Sigmoid colon (tissue), 6 donors: ENCODE measurements at regions not wholly inside any gene's neighbourhood (a gene's known extent, or its start where the extent isn't known, plus 50 kb on each side); places are given as distances from the start of the nearest gene placed in this dataset.

ENCODE experiments used
- DNase-seq: peaks from one replicate; pipeline ENCODE4 v3.0.0-alpha.2; 2019
- H3K27ac ChIP-seq, 4 donors: fragments of 200-600 bp; sonication (generic); one replicate each; pipeline ENCODE4 v1.5.1; 2016 to 2019; ENCODE audit warnings: mild to moderate bottlenecking in 1 of 4
- H3K27me3 ChIP-seq, 3 donors: fragments of 200-600 bp; sonication (generic); one replicate each; pipeline ENCODE4 v1.5.1; 2019; ENCODE audit warnings: mild to moderate bottlenecking in 1 of 3
- H3K36me3 ChIP-seq, 4 donors: fragments of 200-600 bp; sonication (generic); one replicate each; pipeline ENCODE4 v1.5.1; 2016 to 2019
- H3K4me1 ChIP-seq, 4 donors: fragments of 200-600 bp; sonication (generic); one replicate each; pipeline ENCODE4 v1.5.1; 2017 to 2019
- H3K4me3 ChIP-seq, 4 donors: fragments of 200-600 bp; sonication (generic); one replicate each; pipeline ENCODE4 v1.5.1; 2017 to 2019; ENCODE audit warnings: mild to moderate bottlenecking in 2 of 4, moderate library complexity in 1 of 4
- H3K9me3 ChIP-seq, 4 donors: fragments of 200-600 bp in 3 of 4; sonication (generic) in 3 of 4; one replicate each; pipeline versions ENCODE4 v1.5.1 to v1.6.1; 2013 to 2019
- EP300 ChIP-seq, 4 donors: sonication (generic); formaldehyde crosslinking; IDR thresholded peaks; one replicate each; pipeline ENCODE4 v1.6.1; 2017; ENCODE audit warnings: antibody characterized with exemption in 4 of 4
- POLR2A ChIP-seq, 2 donors: fragments of 450-650 bp; IDR thresholded peaks; one replicate each; pipeline ENCODE4 v1.6.1; 2016; ENCODE audit warnings: antibody characterized with exemption in 2 of 2, mild to moderate bottlenecking in 2 of 2, moderate library complexity in 2 of 2
- POLR2AphosphoS5 ChIP-seq, 4 donors: sonication (generic); formaldehyde crosslinking; IDR thresholded peaks; one replicate each; pipeline ENCODE4 v1.6.1; 2017; ENCODE audit warnings: antibody characterized with exemption in 4 of 4
- WGBS, 2 donors: extraction: QIAGEN DNeasy Blood & Tissue Kit; methylation state at CpG; one replicate each; pipeline ENCODE4 v1.1.7; 2013; 5-methylcytosine and 5-hydroxymethylcytosine counted together
- intact Hi-C: fragments of 100-400 bp; cut with DNase I; formaldehyde crosslinking; loops from one replicate; pipeline ENCODE4 v1.15.1; 2023
- TF ChIP-seq, protein P1 (sequence below), 4 experiments: fragments of 450-650 bp in 3 of 4; fragments of 200-600 bp in 1 of 4; IDR thresholded peaks; one replicate each; pipeline ENCODE4 v1.5.1; 2016 to 2019; ENCODE audit warnings: antibody characterized with exemption in 4 of 4, mild to moderate bottlenecking in 3 of 4, moderate library complexity in 2 of 4
- donor health status: healthy with polysubstance abuse.
- donor health status: healthy.

GRCh38 chr5:60487885-60488442 is 212.0 kb downstream of the DEPDC1B start:
- Histone ChIP-seq H3K9me3 (no peaks in the 10 kb centered on the region), H3K4me1 (peaks cover 0 to 40% (median 15%) of the 10 kb centered on the region in 4 donors), H3K4me3 (peak overlapping the region; percentile 35 to 56 (median 46)), H3K27me3 (no peaks in the 10 kb centered on the region), H3K27ac (peak overlapping the region; percentile 73 to 84 (median 78)), H3K36me3 (no peaks in the 10 kb centered on the region)
- WGBS, 2 donors: 46 to 78% methylated on average over 16 of the region's 16 CpGs
- no peak for TF ChIP-seq EP300 (IDR thresholded peaks at IDR 0.05)
- no peak for TF ChIP-seq POLR2AphosphoS5 (IDR thresholded peaks at IDR 0.05)
- TF ChIP-seq POLR2A (IDR thresholded peaks at IDR 0.05): no peak
- TF ChIP-seq, protein P1, sequence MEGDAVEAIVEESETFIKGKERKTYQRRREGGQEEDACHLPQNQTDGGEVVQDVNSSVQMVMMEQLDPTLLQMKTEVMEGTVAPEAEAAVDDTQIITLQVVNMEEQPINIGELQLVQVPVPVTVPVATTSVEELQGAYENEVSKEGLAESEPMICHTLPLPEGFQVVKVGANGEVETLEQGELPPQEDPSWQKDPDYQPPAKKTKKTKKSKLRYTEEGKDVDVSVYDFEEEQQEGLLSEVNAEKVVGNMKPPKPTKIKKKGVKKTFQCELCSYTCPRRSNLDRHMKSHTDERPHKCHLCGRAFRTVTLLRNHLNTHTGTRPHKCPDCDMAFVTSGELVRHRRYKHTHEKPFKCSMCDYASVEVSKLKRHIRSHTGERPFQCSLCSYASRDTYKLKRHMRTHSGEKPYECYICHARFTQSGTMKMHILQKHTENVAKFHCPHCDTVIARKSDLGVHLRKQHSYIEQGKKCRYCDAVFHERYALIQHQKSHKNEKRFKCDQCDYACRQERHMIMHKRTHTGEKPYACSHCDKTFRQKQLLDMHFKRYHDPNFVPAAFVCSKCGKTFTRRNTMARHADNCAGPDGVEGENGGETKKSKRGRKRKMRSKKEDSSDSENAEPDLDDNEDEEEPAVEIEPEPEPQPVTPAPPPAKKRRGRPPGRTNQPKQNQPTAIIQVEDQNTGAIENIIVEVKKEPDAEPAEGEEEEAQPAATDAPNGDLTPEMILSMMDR (IDR thresholded peaks at IDR 0.05): no peak
- intact Hi-C loops: loop anchor here (5.0 kb wide), 2 partner anchors 59 to 101 kb away; no protein-coding TSS in a partner anchor
- DNase-seq: no peak

GRCh38 chr5:60487476-60487875 is 212.5 kb downstream of the DEPDC1B start:
- no peaks in the 10 kb centered on the region for H3K36me3 ChIP-seq
- H3K27me3 ChIP-seq: no peaks in the 10 kb centered on the region
- peak overlapping the region; percentile 35 to 56 (median 46) for H3K4me3 ChIP-seq
- DNase-seq: no peak
- 15 to 56% methylated on average over 2 of the region's 2 CpGs for WGBS, 2 donors
- H3K9me3 ChIP-seq: no peaks in the 10 kb centered on the region
- peak overlapping the region; percentile 73 to 84 (median 78) for H3K27ac ChIP-seq
- peaks cover 0 to 40% (median 15%) of the 10 kb centered on the region in 4 donors for H3K4me1 ChIP-seq
- intact Hi-C loops: loop anchor here (5.0 kb wide), 2 partner anchors 60 to 100 kb away; no protein-coding TSS in a partner anchor
- TF ChIP-seq POLR2AphosphoS5 (IDR thresholded peaks at IDR 0.05) (no peak), POLR2A (IDR thresholded peaks at IDR 0.05) (no peak), EP300 (IDR thresholded peaks at IDR 0.05) (no peak)
- TF ChIP-seq, protein P1 (IDR thresholded peaks at IDR 0.05): no peak

GRCh38 chr5:60485361-60485760 is 214.6 kb downstream of the DEPDC1B start:
- no peak for TF ChIP-seq EP300 (IDR thresholded peaks at IDR 0.05)
- TF ChIP-seq POLR2A (IDR thresholded peaks at IDR 0.05): no peak
- TF ChIP-seq POLR2AphosphoS5 (IDR thresholded peaks at IDR 0.05): no peak
- TF ChIP-seq, protein P1 (IDR thresholded peaks at IDR 0.05): no peak
- DNase-seq: no peak
- no peak overlapping the region for H3K4me3 ChIP-seq
- H3K27ac ChIP-seq: peak overlapping the region in 1 of 4 donors; percentile 84
- H3K4me1 ChIP-seq: peaks cover 0 to 41% (median 9%) of the 10 kb centered on the region in 4 donors
- H3K9me3 ChIP-seq: no peaks in the 10 kb centered on the region
- 93 to 98% methylated on average over 1 of the region's 1 CpG for WGBS, 2 donors
- intact Hi-C loops: loop anchor here (5.0 kb wide), 2 partner anchors 62 to 98 kb away; no protein-coding TSS in a partner anchor
- H3K36me3 ChIP-seq: no peaks in the 10 kb centered on the region
- H3K27me3 ChIP-seq: no peaks in the 10 kb centered on the region

GRCh38 chr5:60483050-60483449 is 216.9 kb downstream of the DEPDC1B start:
- DNase-seq: no peak
- intact Hi-C loops: no loop called here
- no peaks in the 10 kb centered on the region for H3K36me3 ChIP-seq
- TF ChIP-seq POLR2AphosphoS5 (IDR thresholded peaks at IDR 0.05) (no peak), EP300 (IDR thresholded peaks at IDR 0.05) (no peak), POLR2A (IDR thresholded peaks at IDR 0.05) (no peak)
- TF ChIP-seq, protein P1 (IDR thresholded peaks at IDR 0.05): no peak
- no peaks in the 10 kb centered on the region for H3K27me3 ChIP-seq
- H3K27ac ChIP-seq: no peak overlapping the region
- no peak overlapping the region for H3K4me3 ChIP-seq
- H3K4me1 ChIP-seq: peaks cover 0 to 25% (median 6%) of the 10 kb centered on the region in 4 donors
- H3K9me3 ChIP-seq: no peaks in the 10 kb centered on the region
